ENCODE measurements at regions not wholly inside any gene's neighbourhood (a gene's known extent, or its start where the extent isn't known, plus 50 kb on each side); places are given as distances from the start of the nearest gene placed in this dataset.
"Not testable (repeated sequence)": the region's sequence is repeated elsewhere in the genome, so short reads cannot be mapped to it uniquely, and the experiment has no call there.

GRCh38 chr2:83969085-83969484 lies 490.0 kb downstream of the SUCLG1 start:
- H3K36me3 ChIP-seq (ENCODE audit: insufficient read depth, low read length), result no peaks in the 10 kb centered on the region
- DNase-seq (no peak), ATAC-seq (ENCODE audit: insufficient read depth, low read depth) (no peak)
- TF ChIP-seq EZH2 (IDR thresholded peaks at IDR 0.05; ENCODE audit: borderline replicate concordance, low read depth, low read length, severe bottlenecking), result no peak
- TF ChIP-seq CTCF (IDR thresholded peaks at IDR 0.05; ENCODE audit: borderline replicate concordance, extremely low read depth, low read length, poor library complexity, severe bottlenecking), result no peak
- H3K9ac ChIP-seq (ENCODE audit: low read depth, low read length), result no peak overlapping the region
- no peaks in the 10 kb centered on the region for H3K9me3 ChIP-seq (ENCODE audit: insufficient read depth, low read length, severe bottlenecking)
- H3K4me2 ChIP-seq (ENCODE audit: insufficient read depth, low read length), result no peak overlapping the region
- no peaks in the 10 kb centered on the region for H3K79me2 ChIP-seq (ENCODE audit: insufficient read depth, low read length)
- no peak overlapping the region for H3K4me3 ChIP-seq (ENCODE audit: low read depth in 1 of 2, low read length in 2 of 2)
- no peak overlapping the region for H3K27ac ChIP-seq (ENCODE audit: low read length)
- no peaks in the 10 kb centered on the region for H4K20me1 ChIP-seq (ENCODE audit: insufficient read depth, low read length)
- no peak overlapping the region for H2AFZ ChIP-seq (ENCODE audit: low read depth, low read length)
- H3K4me1 ChIP-seq (ENCODE audit: insufficient read depth, low read length), result no peaks in the 10 kb centered on the region
- no peaks in the 10 kb centered on the region for H3K27me3 ChIP-seq (ENCODE audit: insufficient read depth, low read length, poor library complexity)

- TF ChIP-seq CTCF (IDR thresholded peaks at IDR 0.05; ENCODE audit: borderline replicate concordance, extremely low read depth, low read length, poor library complexity, severe bottlenecking), result peak; percentile 10
- TF ChIP-seq EZH2 (IDR thresholded peaks at IDR 0.05; ENCODE audit: borderline replicate concordance, low read depth, low read length, severe bottlenecking), result no peak
- no peaks in the 10 kb centered on the region for H4K20me1 ChIP-seq (ENCODE audit: insufficient read depth, low read length)
- ATAC-seq (ENCODE audit: insufficient read depth, low read depth) (no peak), DNase-seq (no peak)
- H3K4me3 ChIP-seq (ENCODE audit: low read depth in 1 of 2, low read length in 2 of 2), result no peak overlapping the region
- H3K9ac ChIP-seq (ENCODE audit: low read depth, low read length), result no peak overlapping the region
- no peaks in the 10 kb centered on the region for H3K27me3 ChIP-seq (ENCODE audit: insufficient read depth, low read length, poor library complexity)
- no peak overlapping the region for H2AFZ ChIP-seq (ENCODE audit: low read depth, low read length)
- no peak overlapping the region for H3K4me2 ChIP-seq (ENCODE audit: insufficient read depth, low read length)
- no peaks in the 10 kb centered on the region for H3K36me3 ChIP-seq (ENCODE audit: insufficient read depth, low read length)
- H3K79me2 ChIP-seq (ENCODE audit: insufficient read depth, low read length), result no peaks in the 10 kb centered on the region
- no peak overlapping the region for H3K27ac ChIP-seq (ENCODE audit: low read length)
- no peaks in the 10 kb centered on the region for H3K9me3 ChIP-seq (ENCODE audit: insufficient read depth, low read length, severe bottlenecking)
- no peaks in the 10 kb centered on the region for H3K4me1 ChIP-seq (ENCODE audit: insufficient read depth, low read length)
Observed at GRCh38 chr2:83967854-83968253, 491.2 kb downstream of the SUCLG1 start.

GRCh38 chr2:83966946-83967345 lies 492.1 kb downstream of the SUCLG1 start:
- H3K36me3 ChIP-seq (ENCODE audit: insufficient read depth, low read length); H3K4me3 ChIP-seq (ENCODE audit: low read depth in 1 of 2, low read length in 2 of 2); H3K27ac ChIP-seq (ENCODE audit: low read length); H3K4me1 ChIP-seq (ENCODE audit: insufficient read depth, low read length); DNase-seq; H3K9ac ChIP-seq (ENCODE audit: low read depth, low read length); H3K4me2 ChIP-seq (ENCODE audit: insufficient read depth, low read length); H4K20me1 ChIP-seq (ENCODE audit: insufficient read depth, low read length); ATAC-seq (ENCODE audit: insufficient read depth, low read depth); H3K27me3 ChIP-seq (ENCODE audit: insufficient read depth, low read length, poor library complexity); H3K79me2 ChIP-seq (ENCODE audit: insufficient read depth, low read length); H3K9me3 ChIP-seq (ENCODE audit: insufficient read depth, low read length, severe bottlenecking); H2AFZ ChIP-seq (ENCODE audit: low read depth, low read length): not testable (repeated sequence)

GRCh38 chr2:83961512-83961911 lies 497.6 kb downstream of the SUCLG1 start:
- no peak for DNase-seq

More at GRCh38 chr2:83961512-83961911, 497.6 kb downstream of the SUCLG1 start:
- no peaks in the 10 kb centered on the region for H3K9me3 ChIP-seq (ENCODE audit: insufficient read depth, low read length, severe bottlenecking)
- no peak overlapping the region for H3K4me2 ChIP-seq (ENCODE audit: insufficient read depth, low read length)
- H3K9ac ChIP-seq (ENCODE audit: low read depth, low read length), result no peak overlapping the region
- H3K4me1 ChIP-seq (ENCODE audit: insufficient read depth, low read length), result no peaks in the 10 kb centered on the region
- ATAC-seq (ENCODE audit: insufficient read depth, low read depth), result no peak
- no peak overlapping the region for H3K27ac ChIP-seq (ENCODE audit: low read length)
- TF ChIP-seq EZH2 (IDR thresholded peaks at IDR 0.05; ENCODE audit: borderline replicate concordance, low read depth, low read length, severe bottlenecking) (no peak), CTCF (IDR thresholded peaks at IDR 0.05; ENCODE audit: borderline replicate concordance, extremely low read depth, low read length, poor library complexity, severe bottlenecking) (no peak)
- H4K20me1 ChIP-seq (ENCODE audit: insufficient read depth, low read length), result no peaks in the 10 kb centered on the region
- H3K4me3 ChIP-seq (ENCODE audit: low read depth in 1 of 2, low read length in 2 of 2), result no peak overlapping the region
- no peak overlapping the region for H2AFZ ChIP-seq (ENCODE audit: low read depth, low read length)
- no peaks in the 10 kb centered on the region for H3K36me3 ChIP-seq (ENCODE audit: insufficient read depth, low read length)
- H3K27me3 ChIP-seq (ENCODE audit: insufficient read depth, low read length, poor library complexity), result no peaks in the 10 kb centered on the region
- H3K79me2 ChIP-seq (ENCODE audit: insufficient read depth, low read length), result no peaks in the 10 kb centered on the region
